Gastroesophageal sphincter (tissue), 4 donors: ENCODE measurements at regions not wholly inside any gene's neighbourhood (a gene's known extent, or its start where the extent isn't known, plus 50 kb on each side); places are given as distances from the start of the nearest gene placed in this dataset.

ENCODE experiments used
- ATAC-seq: fragments of 150-250 bp; one replicate; pipeline ENCODE4 v1.9.1; 2016; ENCODE audit warnings: mild to moderate bottlenecking, moderate library complexity
- H3K27ac ChIP-seq, 4 donors: fragments of 200-600 bp; sonication (generic) in 3 of 4; 1 replicate in 3 of 4; 2 replicates in 1 of 4; pipeline ENCODE4 v1.5.1; 2016 to 2019
- H3K27me3 ChIP-seq: fragments of 200-600 bp; sonication (generic); one replicate; pipeline ENCODE4 v1.5.1; 2019
- H3K36me3 ChIP-seq, 2 donors: fragments of 200-600 bp; sonication (generic); one replicate each; pipeline ENCODE4 v1.5.1; 2019; ENCODE audit warnings: control low read depth in 1 of 2
- H3K4me1 ChIP-seq, 3 donors: fragments of 200-600 bp; sonication (generic); 1 replicate in 2 of 3; 2 replicates in 1 of 3; pipeline ENCODE4 v1.5.1; 2016 to 2019; ENCODE audit warnings: control low read depth in 2 of 3
- H3K4me3 ChIP-seq, 2 donors: fragments of 200-600 bp; sonication (generic); one replicate each; pipeline ENCODE4 v1.5.1; 2019; ENCODE audit warnings: mild to moderate bottlenecking in 1 of 2, moderate library complexity in 1 of 2
- H3K9me3 ChIP-seq, 3 donors: fragments of 200-600 bp; sonication (generic); one replicate each; pipeline ENCODE4 v1.5.1; 2017 to 2019; ENCODE audit warnings: control low read depth in 2 of 3
- EP300 ChIP-seq: sonication (generic); formaldehyde crosslinking; IDR thresholded peaks from one replicate; pipeline ENCODE4 v1.6.1; 2017; ENCODE audit warnings: antibody characterized with exemption, mild to moderate bottlenecking
- POLR2A ChIP-seq, 2 donors: fragments of 450-650 bp; IDR thresholded peaks; one replicate each; pipeline ENCODE4 v1.6.1; 2017; ENCODE audit warnings: antibody characterized with exemption in 2 of 2, mild to moderate bottlenecking in 2 of 2, moderate library complexity in 1 of 2
- POLR2AphosphoS5 ChIP-seq: sonication (generic); formaldehyde crosslinking; IDR thresholded peaks from one replicate; pipeline ENCODE4 v1.6.1; 2017; ENCODE audit warnings: antibody characterized with exemption
- WGBS, 2 donors: methylation state at CpG; one replicate each; pipeline ENCODE4 v1.1.5; 2018; ENCODE audit warnings: low coverage in 1 of 2; 5-methylcytosine and 5-hydroxymethylcytosine counted together
- TF ChIP-seq, protein P1 (sequence below), 4 experiments: fragments of 200-600 bp in 2 of 4; fragments of 450-650 bp in 2 of 4; sonication (generic) in 1 of 4; IDR thresholded peaks; one replicate each; pipeline ENCODE4 v1.5.1; 2017 to 2019; ENCODE audit warnings: antibody characterized with exemption in 4 of 4, mild to moderate bottlenecking in 2 of 4, moderate library complexity in 2 of 4

DNA sequence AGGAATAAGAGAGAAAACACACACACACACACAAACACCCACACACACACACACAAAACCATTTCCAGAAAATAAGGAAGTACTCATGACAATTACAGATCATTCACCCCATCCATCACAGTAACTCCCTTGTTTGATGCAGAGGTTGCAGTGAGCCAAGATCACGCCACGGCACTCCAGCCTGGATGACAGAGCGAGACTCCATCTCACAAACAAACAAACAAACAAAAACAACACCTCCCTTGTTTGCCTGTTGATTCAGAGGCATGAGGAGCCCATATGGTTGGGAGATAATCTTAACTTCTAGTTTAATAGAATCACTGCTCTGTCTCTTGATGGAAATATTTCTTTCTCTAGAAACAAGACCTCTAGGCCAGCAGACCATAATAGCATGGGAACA lies 2043.5 kb upstream of the AGA start:
- Histone ChIP-seq H3K27me3 (no peaks in the 10 kb centered on the region), H3K27ac (no peak overlapping the region), H3K36me3 (no peaks in the 10 kb centered on the region), H3K4me3 (no peak overlapping the region), H3K9me3 (no peaks in the 10 kb centered on the region), H3K4me1 (no peaks in the 10 kb centered on the region)
- TF ChIP-seq POLR2AphosphoS5, result no peak
- TF ChIP-seq, protein P1, sequence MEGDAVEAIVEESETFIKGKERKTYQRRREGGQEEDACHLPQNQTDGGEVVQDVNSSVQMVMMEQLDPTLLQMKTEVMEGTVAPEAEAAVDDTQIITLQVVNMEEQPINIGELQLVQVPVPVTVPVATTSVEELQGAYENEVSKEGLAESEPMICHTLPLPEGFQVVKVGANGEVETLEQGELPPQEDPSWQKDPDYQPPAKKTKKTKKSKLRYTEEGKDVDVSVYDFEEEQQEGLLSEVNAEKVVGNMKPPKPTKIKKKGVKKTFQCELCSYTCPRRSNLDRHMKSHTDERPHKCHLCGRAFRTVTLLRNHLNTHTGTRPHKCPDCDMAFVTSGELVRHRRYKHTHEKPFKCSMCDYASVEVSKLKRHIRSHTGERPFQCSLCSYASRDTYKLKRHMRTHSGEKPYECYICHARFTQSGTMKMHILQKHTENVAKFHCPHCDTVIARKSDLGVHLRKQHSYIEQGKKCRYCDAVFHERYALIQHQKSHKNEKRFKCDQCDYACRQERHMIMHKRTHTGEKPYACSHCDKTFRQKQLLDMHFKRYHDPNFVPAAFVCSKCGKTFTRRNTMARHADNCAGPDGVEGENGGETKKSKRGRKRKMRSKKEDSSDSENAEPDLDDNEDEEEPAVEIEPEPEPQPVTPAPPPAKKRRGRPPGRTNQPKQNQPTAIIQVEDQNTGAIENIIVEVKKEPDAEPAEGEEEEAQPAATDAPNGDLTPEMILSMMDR (IDR thresholded peaks at IDR 0.05), result no peak
- TF ChIP-seq EP300, result no peak
- no peak for TF ChIP-seq POLR2A (IDR thresholded peaks at IDR 0.05)
- WGBS, 2 donors, result 56% methylated on average over 3 of the region's 3 CpGs; no CpG with 5 or more reads in 1 of the 2 donors
- no peak for ATAC-seq

DNA sequence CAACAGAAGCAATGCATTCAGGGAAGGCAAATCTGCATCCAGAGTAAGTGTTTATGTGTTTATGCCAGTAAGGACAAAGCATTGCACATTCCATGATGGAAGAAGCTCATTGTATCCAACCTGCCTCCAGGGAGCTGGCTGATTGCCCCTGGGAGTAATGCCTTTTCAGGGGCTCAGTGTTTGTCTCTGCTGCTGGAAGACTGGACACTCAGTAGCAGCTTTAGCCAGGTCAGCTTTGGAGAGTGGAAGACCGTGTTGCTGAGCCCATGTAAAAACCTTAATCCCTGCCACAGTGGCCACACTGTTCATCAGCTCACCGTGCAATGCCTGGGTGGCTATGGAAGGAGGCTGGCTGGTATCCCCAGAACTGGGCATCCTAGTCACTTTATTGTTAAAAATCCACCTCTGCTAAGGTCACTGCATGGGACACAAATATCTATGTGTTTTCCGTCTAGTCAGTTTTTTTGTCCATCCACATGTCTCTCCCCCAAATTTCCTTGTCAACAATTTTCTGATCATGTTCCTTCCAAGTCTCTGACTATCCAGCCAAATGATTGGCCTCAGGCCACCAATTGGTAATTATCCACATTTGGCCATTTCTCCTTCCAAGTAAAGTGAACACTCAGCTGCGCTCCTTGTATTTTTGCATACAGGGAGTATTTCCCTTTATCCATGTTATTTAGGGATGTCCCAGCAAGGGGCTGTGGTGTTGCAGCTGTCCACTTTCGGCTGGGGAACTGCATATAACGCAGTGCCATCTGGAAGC lies 2044.5 kb upstream of the AGA start:
- Histone ChIP-seq H3K4me1 (no peaks in the 10 kb centered on the region), H3K27me3 (no peaks in the 10 kb centered on the region), H3K36me3 (no peaks in the 10 kb centered on the region), H3K4me3 (no peak overlapping the region), H3K9me3 (no peaks in the 10 kb centered on the region), H3K27ac (no peak overlapping the region)
- 74 to 84% methylated on average over 2 to 3 of the region's 6 CpGs for WGBS, 2 donors
- ATAC-seq, result no peak
- TF ChIP-seq POLR2AphosphoS5, result no peak
- TF ChIP-seq EP300, result no peak
- TF ChIP-seq POLR2A (IDR thresholded peaks at IDR 0.05), result no peak

DNA sequence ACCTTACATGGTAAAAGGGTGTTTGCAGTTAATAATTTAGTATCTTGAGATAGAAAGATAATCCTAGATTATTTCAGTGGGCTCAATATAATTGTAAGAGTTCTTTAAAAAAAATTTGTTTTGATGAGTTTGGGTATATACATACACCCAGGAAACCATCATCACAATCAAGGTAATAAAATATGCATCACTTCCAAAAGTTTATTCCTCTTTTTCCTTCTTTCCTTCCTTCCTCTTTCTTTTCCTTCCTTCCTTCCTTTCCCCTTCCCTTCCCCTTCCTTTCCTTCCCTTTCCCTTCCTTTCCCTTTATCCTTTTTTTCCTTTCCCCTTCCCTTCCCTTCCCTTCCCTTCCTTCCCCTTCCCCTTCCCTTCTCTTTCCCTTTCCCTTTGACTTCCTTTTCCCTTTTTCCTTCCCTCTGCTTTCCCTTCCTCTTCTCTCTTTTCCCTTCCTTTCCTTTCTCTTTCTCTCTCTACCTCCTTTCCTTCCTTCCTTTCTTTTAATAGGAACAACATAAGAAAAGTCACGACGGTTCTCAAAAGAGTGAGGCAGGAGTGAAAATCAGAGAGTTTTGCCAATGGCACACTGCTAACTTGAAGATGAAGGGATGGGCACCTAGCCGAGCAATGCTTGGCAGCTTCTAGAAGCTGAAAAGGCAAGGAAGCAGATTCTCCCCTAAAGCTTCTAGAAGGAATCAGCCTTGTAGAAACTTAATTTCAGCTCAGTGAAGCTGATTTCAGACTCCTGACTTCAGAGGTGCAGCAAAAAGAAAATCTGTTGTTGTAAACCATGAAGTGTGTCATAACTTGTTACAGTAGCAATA lies 2050.2 kb upstream of the AGA start:
- TF ChIP-seq, protein P1 (IDR thresholded peaks at IDR 0.05), result no peak
- TF ChIP-seq POLR2AphosphoS5 (no peak), POLR2A (IDR thresholded peaks at IDR 0.05) (no peak), EP300 (no peak)
- no peaks in the 10 kb centered on the region for H3K9me3 ChIP-seq
- H3K27ac ChIP-seq, result no peak overlapping the region
- H3K36me3 ChIP-seq, result no peaks in the 10 kb centered on the region
- H3K4me1 ChIP-seq, result no peaks in the 10 kb centered on the region
- no peak overlapping the region for H3K4me3 ChIP-seq
- H3K27me3 ChIP-seq, result no peaks in the 10 kb centered on the region
- WGBS, 2 donors, result 38 to 95% methylated on average over 3 of the region's 3 CpGs
- no peak for ATAC-seq

DNA sequence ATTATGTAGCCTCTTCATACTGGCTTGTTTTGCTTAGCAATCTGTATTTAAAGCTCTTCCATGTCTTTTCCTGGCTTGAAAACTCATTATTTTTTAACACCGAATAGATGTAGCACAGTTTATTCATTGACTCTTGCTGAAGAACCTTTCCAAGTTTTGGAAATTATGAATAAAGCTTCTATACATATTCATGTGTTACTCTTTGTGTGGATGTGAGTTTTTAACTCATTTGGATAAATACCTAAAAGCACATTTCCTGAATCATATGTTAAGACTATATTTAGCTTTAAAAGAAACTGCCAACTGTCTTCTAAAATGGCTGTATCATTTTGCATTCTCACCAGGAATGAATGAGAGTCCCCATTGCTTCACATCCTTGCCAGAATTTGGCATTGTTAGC lies 2061.7 kb upstream of the AGA start:
- Histone ChIP-seq H3K4me1 (no peaks in the 10 kb centered on the region), H3K4me3 (no peak overlapping the region), H3K9me3 (no peaks in the 10 kb centered on the region), H3K36me3 (no peaks in the 10 kb centered on the region), H3K27ac (no peak overlapping the region), H3K27me3 (no peaks in the 10 kb centered on the region)
- WGBS, 2 donors, result 57 to 88% methylated on average over 1 of the region's 1 CpG
- TF ChIP-seq POLR2A (IDR thresholded peaks at IDR 0.05) (no peak), EP300 (no peak), POLR2AphosphoS5 (no peak)
- TF ChIP-seq, protein P1 (IDR thresholded peaks at IDR 0.05), result no peak
- no peak for ATAC-seq

DNA sequence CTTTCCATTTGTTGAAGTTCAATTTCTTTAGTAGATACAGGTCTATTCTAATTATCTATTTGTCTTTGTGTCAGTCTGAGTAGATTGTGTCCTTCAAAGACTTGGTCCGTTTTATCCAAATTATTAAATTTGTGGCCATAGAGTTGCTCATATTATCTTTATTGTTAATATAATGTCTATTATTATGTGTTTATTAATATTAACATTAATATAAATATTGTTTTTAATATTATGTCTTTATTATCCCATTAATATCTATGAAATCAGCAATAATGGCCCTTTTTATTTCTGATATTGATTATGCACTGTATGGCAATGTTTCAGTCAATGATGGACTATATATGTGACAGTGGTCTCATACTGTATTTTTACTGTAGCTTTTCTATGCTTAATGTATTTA lies 2067.3 kb upstream of the AGA start:
- Histone ChIP-seq H3K4me1 (no peaks in the 10 kb centered on the region), H3K4me3 (no peak overlapping the region), H3K27ac (no peak overlapping the region), H3K27me3 (no peaks in the 10 kb centered on the region), H3K36me3 (no peaks in the 10 kb centered on the region), H3K9me3 (no peaks in the 10 kb centered on the region)
- ATAC-seq, result no peak
- 67 to 94% methylated on average over 1 of the region's 1 CpG for WGBS, 2 donors
- TF ChIP-seq POLR2AphosphoS5, result no peak
- TF ChIP-seq POLR2A (IDR thresholded peaks at IDR 0.05), result no peak
- no peak for TF ChIP-seq EP300
- TF ChIP-seq, protein P1 (IDR thresholded peaks at IDR 0.05), result no peak
